Choroid plexus epithelial cell (primary cell): ENCODE measurements at regions not wholly inside any gene's neighbourhood (a gene's known extent, or its start where the extent isn't known, plus 50 kb on each side); places are given as distances from the start of the nearest gene placed in this dataset.
A peak's percentile ranks its signal among the peaks of the same experiment; 100 is the strongest.

ENCODE experiments used
- DNase-seq: peaks from one replicate; pipeline ENCODE4 v3.0.0-alpha.2; 2010; ENCODE audit warnings: low read depth
- H3K4me3 ChIP-seq: 2 replicates; pipeline ENCODE4 v1.5.1; 2011; ENCODE audit warnings: low read depth, mild to moderate bottlenecking, control low read depth, low read length, moderate library complexity
- TF ChIP-seq, protein P1 (sequence below): conservative IDR thresholded peaks from 2 replicates; pipeline ENCODE4 v1.5.1; 2011; ENCODE audit warnings: low read depth, mild to moderate bottlenecking, control low read depth, inconsistent platforms, low read length, moderate library complexity

DNA sequence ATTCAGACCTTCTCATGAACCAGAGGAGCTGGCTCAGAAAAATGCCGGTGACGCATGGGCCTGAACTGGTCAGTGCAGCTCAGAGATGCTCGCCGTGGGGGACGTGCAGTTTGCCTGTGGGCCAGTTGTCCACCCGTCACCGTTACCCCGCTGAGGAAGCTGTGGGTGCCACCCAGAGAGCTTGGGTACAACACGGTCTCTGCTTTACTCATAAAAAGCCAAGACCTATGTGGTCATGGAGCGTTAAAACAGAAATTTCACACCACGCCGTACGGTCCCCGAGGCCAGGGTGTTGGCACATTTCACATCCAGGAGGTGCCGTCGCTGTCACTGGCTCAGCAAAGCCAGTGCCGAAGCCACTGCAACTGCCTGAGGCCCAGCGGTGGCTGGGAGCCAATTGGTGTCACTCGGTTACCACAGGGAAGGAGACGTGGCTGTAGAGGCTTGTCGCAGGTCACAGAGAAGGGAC is 120.9 kb downstream of the METRNL start:
- TF ChIP-seq, protein P1, sequence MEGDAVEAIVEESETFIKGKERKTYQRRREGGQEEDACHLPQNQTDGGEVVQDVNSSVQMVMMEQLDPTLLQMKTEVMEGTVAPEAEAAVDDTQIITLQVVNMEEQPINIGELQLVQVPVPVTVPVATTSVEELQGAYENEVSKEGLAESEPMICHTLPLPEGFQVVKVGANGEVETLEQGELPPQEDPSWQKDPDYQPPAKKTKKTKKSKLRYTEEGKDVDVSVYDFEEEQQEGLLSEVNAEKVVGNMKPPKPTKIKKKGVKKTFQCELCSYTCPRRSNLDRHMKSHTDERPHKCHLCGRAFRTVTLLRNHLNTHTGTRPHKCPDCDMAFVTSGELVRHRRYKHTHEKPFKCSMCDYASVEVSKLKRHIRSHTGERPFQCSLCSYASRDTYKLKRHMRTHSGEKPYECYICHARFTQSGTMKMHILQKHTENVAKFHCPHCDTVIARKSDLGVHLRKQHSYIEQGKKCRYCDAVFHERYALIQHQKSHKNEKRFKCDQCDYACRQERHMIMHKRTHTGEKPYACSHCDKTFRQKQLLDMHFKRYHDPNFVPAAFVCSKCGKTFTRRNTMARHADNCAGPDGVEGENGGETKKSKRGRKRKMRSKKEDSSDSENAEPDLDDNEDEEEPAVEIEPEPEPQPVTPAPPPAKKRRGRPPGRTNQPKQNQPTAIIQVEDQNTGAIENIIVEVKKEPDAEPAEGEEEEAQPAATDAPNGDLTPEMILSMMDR = no peak
- H3K4me3 ChIP-seq = no peak overlapping the region
- DNase-seq = no peak

GRCh38 chr17:83200751-83201150 is 121.3 kb downstream of the METRNL start:
- DNase-seq = no peak
- no peak overlapping the region for H3K4me3 ChIP-seq

GRCh38 chr17:83201206-83202001 is 122.0 kb downstream of the METRNL start:
- H3K4me3 ChIP-seq = no peak overlapping the region
- DNase-seq = no peak
- TF ChIP-seq, protein P1 = no peak

More at GRCh38 chr17:83200751-83201150, 121.3 kb downstream of the METRNL start:
- TF ChIP-seq, protein P1 = no peak

DNA sequence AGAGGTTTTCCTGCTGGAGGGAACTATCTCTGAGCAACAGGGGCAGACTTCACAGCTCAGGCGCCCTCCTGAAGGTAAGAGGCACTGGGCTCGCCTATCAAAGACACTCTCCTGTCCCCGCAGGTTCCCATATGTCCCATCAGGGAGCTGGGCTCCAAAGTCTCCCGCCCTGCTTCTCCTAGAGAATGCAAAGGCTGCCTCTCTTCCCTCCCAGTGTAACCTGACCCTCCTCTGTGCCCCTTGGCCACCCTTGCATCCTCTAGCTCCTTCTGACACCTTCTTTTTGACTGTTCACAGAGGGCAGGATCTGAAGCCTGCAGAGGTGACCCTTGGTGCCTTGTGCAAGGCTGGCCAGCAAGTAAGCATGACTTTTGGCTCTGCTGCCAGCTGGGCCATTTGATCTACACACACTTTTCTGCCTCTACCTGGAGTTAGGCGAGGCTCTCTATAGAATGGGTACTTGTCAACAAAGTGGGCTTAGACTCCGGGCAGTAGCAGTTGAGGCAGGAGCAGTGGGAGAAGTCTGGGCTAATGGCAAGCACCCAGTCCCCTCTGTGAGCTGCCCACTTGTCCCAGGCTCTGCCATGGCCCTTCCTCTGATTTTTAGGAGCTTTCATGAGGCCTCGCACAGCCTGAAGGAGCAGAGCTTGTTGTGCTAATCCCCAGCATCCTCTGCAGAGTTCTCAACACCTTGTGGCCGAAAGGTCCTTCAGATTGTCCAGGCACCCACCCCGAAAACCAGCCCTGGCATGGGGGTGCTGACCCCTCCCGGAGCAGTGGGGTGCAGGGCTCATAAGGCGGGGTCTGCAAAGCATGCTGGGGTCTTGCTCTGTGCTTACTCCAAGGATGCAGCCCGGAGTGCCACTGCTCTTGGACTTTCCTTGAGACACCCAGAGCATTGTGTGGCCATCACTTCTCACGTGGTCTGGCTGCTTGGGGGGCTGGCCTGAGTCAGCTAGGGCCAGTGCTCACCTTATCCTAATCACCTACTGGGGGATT is 122.9 kb downstream of the METRNL start:
- H3K4me3 ChIP-seq = no peak overlapping the region
- TF ChIP-seq, protein P1 = no peak
- DNase-seq = no peak

- peak; percentile 96 for DNase-seq
- TF ChIP-seq, protein P1 = no peak
- H3K4me3 ChIP-seq = no peak overlapping the region
Measured at GRCh38 chr17:83203073-83203471, 123.7 kb downstream of the METRNL start.

DNA sequence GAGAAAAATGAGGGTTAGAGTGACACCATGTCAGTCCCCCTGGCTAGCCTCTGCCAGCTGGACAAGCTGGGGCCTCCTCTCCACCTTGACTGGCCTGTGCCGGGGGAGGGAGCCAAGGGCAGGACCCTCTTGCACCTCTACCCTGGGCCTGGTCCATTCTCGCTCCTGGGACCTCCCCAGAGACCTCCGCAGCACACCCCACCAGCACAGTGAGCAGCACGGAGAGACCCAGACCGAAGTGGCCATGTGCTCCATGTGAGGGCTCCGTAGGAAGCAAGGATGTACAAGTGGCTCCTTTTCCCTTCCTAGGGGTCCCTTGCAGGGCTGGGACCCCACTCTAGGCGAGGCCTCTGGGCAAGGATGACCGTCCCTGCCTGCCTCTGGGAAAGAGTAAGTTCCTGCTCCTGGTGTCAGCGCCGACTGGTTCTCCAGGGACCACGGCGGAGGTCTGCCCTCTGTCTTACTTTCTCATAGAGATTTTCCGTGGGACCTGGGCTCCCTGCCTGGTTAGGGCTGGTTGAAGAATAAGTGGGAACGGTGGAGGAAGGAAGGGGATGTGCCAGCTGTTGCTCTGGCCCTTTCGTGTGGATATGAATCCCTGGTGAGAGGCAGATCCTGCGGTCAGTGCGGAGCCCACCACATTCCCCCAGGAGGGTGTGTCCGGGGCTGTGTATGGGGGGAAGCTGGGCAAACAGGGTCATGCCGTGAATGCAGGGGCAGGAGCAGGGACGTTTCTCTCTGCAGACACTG is 124.2 kb downstream of the METRNL start:
- TF ChIP-seq, protein P1 = no peak
- H3K4me3 ChIP-seq = no peak overlapping the region
- no peak for DNase-seq
